ENCODE measurements at regions not wholly inside any gene's neighbourhood (a gene's known extent, or its start where the extent isn't known, plus 50 kb on each side); places are given as distances from the start of the nearest gene placed in this dataset.
"Not testable (repeated sequence)": the region's sequence is repeated elsewhere in the genome, so short reads cannot be mapped to it uniquely, and the experiment has no call there.

DNA sequence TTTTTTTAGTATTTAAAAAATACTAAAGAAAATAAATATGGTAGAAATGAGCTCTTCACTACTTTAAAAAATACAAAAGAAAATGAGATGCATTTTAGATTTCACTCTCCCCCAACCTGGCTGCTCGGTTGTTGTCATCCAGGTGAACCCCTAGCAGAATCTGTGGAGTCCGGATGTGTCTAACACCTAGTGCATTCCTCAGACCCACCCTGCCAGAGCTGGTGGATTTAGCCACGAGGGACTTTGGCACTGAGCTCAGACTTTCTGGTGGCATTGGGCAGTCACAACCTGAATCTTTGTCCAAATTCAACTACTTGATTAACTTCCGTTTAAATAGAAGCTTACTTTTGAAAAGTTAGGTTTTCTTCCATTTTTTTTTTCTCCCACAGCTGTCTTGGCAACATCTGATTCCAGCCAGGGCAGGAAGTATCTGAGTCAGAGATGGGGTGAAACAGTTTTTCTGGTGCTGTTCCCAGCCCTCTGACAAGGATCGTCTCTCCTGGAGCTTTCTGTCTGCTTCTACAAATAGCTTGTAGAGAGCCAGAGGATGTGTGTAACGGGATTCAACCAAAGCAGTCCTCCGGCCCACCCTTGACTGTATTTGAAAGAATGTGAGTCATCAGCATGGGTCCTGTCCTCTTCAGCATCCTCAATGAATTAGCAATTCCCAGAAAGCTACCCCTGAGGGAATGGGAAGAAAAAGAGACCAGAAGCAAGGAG lies 301.8 kb upstream of the MCTP2 start:
- Histone ChIP-seq H2AFZ (ENCODE audit: low read depth, low read length, poor library complexity, severe bottlenecking) (no peak overlapping the region), H3K27ac (ENCODE audit: low read depth, low read length) (no peak overlapping the region), H3K4me2 (ENCODE audit: low read length) (no peak overlapping the region), H3K4me1 (ENCODE audit: control insufficient read depth in 1 of 2, insufficient read depth in 2 of 2, low read length in 2 of 2) (no peaks in the 10 kb centered on the region), H3K79me2 (ENCODE audit: insufficient read depth, low read length) (no peaks in the 10 kb centered on the region), H3K36me3 (ENCODE audit: control insufficient read depth in 1 of 2, insufficient read depth in 2 of 2, low read length in 2 of 2) (no peaks in the 10 kb centered on the region), H4K20me1 (ENCODE audit: insufficient read depth) (no peaks in the 10 kb centered on the region), H3K9me2 (ENCODE audit: insufficient read depth) (no peaks in the 10 kb centered on the region), H3K9ac (ENCODE audit: low read length) (no peak overlapping the region), H3K9me3 (ENCODE audit: control insufficient read depth in 1 of 2, insufficient read depth in 1 of 2, low read depth in 1 of 2, low read length in 2 of 2) (peaks cover 0 to 4% of the 10 kb centered on the region in 2 experiments; a peak in 1 of 4 replicates), H3K4me3 (replicated peaks in 1 of 2; ENCODE audit: low read depth in 1 of 2, low read length in 2 of 2) (no peak overlapping the region), H3K27me3 (ENCODE audit: insufficient read depth, low read length) (no peaks in the 10 kb centered on the region)
- intact Hi-C loops (cut with micrococcal nuclease) = no loop called here
- ChIA-PET POLR2A (no interaction called here), CTCF (no interaction called here), RAD21 (ENCODE audit: low non-redundant PET in 1 of 2, low total read pairs in 2 of 2, uncharacterized antibody in 2 of 2, unreplicated experiment in 2 of 2) (no interaction called here)
- no TSS peak for BruUV-seq (replicated peaks)
- no peak for TF ChIP-seq TCF7L2 (IDR thresholded peaks at IDR 0.05; ENCODE audit: borderline replicate concordance, extremely low read depth, insufficient read depth, insufficient read length)
- TF ChIP-seq ZFX (IDR thresholded peaks at IDR 0.05) = no peak
- TF ChIP-seq RAD21 (IDR thresholded peaks at IDR 0.05; ENCODE audit: low read depth) = no peak
- no peak for TF ChIP-seq CBX3 (IDR thresholded peaks at IDR 0.05; ENCODE audit: low read depth)
- no peak for TF ChIP-seq YY1 (IDR thresholded peaks at IDR 0.05; ENCODE audit: extremely low read depth, insufficient replicate concordance, low read depth, low read length)
- TF ChIP-seq EGR1 (IDR thresholded peaks at IDR 0.05; ENCODE audit: low read depth) = no peak
- no peak for TF ChIP-seq MAX (IDR thresholded peaks at IDR 0.05)
- no peak for TF ChIP-seq POLR2AphosphoS5 (IDR thresholded peaks at IDR 0.05; ENCODE audit: low read depth, low read length)
- TF ChIP-seq ELF1 (IDR thresholded peaks at IDR 0.05; ENCODE audit: borderline replicate concordance, low read depth) = no peak
- no peak for TF ChIP-seq SP1 (IDR thresholded peaks at IDR 0.05; ENCODE audit: low read depth)
- TF ChIP-seq SIN3A (IDR thresholded peaks at IDR 0.05; ENCODE audit: low read depth) = no peak
- ATAC-seq (no peak), DNase-seq (ENCODE audit: low read depth, low spot score) (no peak)

- Histone ChIP-seq H3K4me3 (replicated peaks in 1 of 2; ENCODE audit: low read depth in 1 of 2, low read length in 2 of 2) (no peak overlapping the region), H3K9ac (ENCODE audit: low read length) (no peak overlapping the region), H4K20me1 (ENCODE audit: insufficient read depth) (no peaks in the 10 kb centered on the region), H2AFZ (ENCODE audit: low read depth, low read length, poor library complexity, severe bottlenecking) (no peak overlapping the region), H3K36me3 (ENCODE audit: control insufficient read depth in 1 of 2, insufficient read depth in 2 of 2, low read length in 2 of 2) (no peaks in the 10 kb centered on the region), H3K27me3 (ENCODE audit: insufficient read depth, low read length) (no peaks in the 10 kb centered on the region), H3K9me2 (ENCODE audit: insufficient read depth) (no peaks in the 10 kb centered on the region), H3K9me3 (ENCODE audit: control insufficient read depth in 1 of 2, insufficient read depth in 1 of 2, low read depth in 1 of 2, low read length in 2 of 2) (no peaks in the 10 kb centered on the region), H3K27ac (ENCODE audit: low read depth, low read length) (no peak overlapping the region), H3K4me1 (ENCODE audit: control insufficient read depth in 1 of 2, insufficient read depth in 2 of 2, low read length in 2 of 2) (no peaks in the 10 kb centered on the region), H3K4me2 (ENCODE audit: low read length) (no peak overlapping the region), H3K79me2 (ENCODE audit: insufficient read depth, low read length) (no peaks in the 10 kb centered on the region)
- ChIA-PET CTCF (no interaction called here), RAD21 (ENCODE audit: low non-redundant PET in 1 of 2, low total read pairs in 2 of 2, uncharacterized antibody in 2 of 2, unreplicated experiment in 2 of 2) (no interaction called here), POLR2A (no interaction called here)
- ATAC-seq (no peak), DNase-seq (ENCODE audit: low read depth, low spot score) (no peak)
- intact Hi-C loops (cut with micrococcal nuclease) = no loop called here
- no TSS peak for BruUV-seq (replicated peaks)
- TF ChIP-seq CEBPB (IDR thresholded peaks at IDR 0.05; ENCODE audit: low read depth) = no peak
- TF ChIP-seq ELF1 (IDR thresholded peaks at IDR 0.05; ENCODE audit: borderline replicate concordance, low read depth) = no peak
- TF ChIP-seq SIN3A (IDR thresholded peaks at IDR 0.05; ENCODE audit: low read depth) = no peak
These were observed 311.2 kb upstream of the MCTP2 start for GRCh38 chr15:93920204-93920603.

DNA sequence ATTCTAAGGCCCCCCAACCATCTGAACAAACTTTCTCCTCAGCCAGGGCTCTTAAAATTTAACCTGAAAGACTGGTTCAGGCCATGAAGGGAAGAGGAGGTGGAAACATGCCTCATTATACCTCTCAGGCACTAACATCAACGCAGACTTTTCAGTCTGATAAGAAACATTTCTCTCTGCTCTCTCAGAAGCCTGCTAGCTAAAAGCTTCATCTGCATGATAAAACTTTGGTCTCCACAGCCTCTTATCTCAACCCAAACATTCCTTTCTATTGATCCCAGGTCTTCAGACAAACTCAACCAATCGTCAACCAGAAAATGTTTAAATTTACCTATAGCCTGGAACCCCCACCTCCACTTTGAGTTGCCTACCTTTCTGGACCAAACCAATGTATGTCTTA lies 312.6 kb upstream of the MCTP2 start:
- intact Hi-C loops (cut with micrococcal nuclease); H3K4me1 ChIP-seq (ENCODE audit: control insufficient read depth in 1 of 2, insufficient read depth in 2 of 2, low read length in 2 of 2); H3K9me2 ChIP-seq (ENCODE audit: insufficient read depth); H4K20me1 ChIP-seq (ENCODE audit: insufficient read depth); ATAC-seq; DNase-seq (ENCODE audit: low read depth, low spot score); H3K27me3 ChIP-seq (ENCODE audit: insufficient read depth, low read length); H3K79me2 ChIP-seq (ENCODE audit: insufficient read depth, low read length); BruUV-seq (replicated peaks); H3K9me3 ChIP-seq (ENCODE audit: control insufficient read depth in 1 of 2, insufficient read depth in 1 of 2, low read depth in 1 of 2, low read length in 2 of 2); H3K9ac ChIP-seq (ENCODE audit: low read length); RAD21 ChIA-PET (ENCODE audit: low non-redundant PET in 1 of 2, low total read pairs in 2 of 2, uncharacterized antibody in 2 of 2, unreplicated experiment in 2 of 2); H3K4me3 ChIP-seq (replicated peaks in 1 of 2; ENCODE audit: low read depth in 1 of 2, low read length in 2 of 2); H3K27ac ChIP-seq (ENCODE audit: low read depth, low read length); H3K36me3 ChIP-seq (ENCODE audit: control insufficient read depth in 1 of 2, insufficient read depth in 2 of 2, low read length in 2 of 2); H3K4me2 ChIP-seq (ENCODE audit: low read length); H2AFZ ChIP-seq (ENCODE audit: low read depth, low read length, poor library complexity, severe bottlenecking); CTCF ChIA-PET; POLR2A ChIA-PET: not testable (repeated sequence)
